Activated CD4-positive, alpha-beta T cell treated with anti-CD3 and anti-CD28 coated beads, Interleukin-2, amount 10 ng/mL, durations not matched to agents 7 days and 5 days (primary cell): ENCODE measurements at regions not wholly inside any gene's neighbourhood (a gene's known extent, or its start where the extent isn't known, plus 50 kb on each side); places are given as distances from the start of the nearest gene placed in this dataset.

ENCODE experiments used
- CTCF ChIA-PET: fragments of 350-600 bp; sonication (Branson Sonifier 250); formaldehyde crosslinking; loops from one replicate; lab custom pipeline; 2021; ENCODE audit warnings: antibody characterized with exemption; lab: Charles Lee
- POLR2A ChIA-PET: fragments of 350-600 bp; sonication (Branson Sonifier 250); formaldehyde crosslinking; loops from one replicate; lab custom pipeline; 2021; ENCODE audit warnings: antibody characterized with exemption; lab: Charles Lee
- DNase-seq: peaks from one replicate; pipeline ENCODE4 v3.0.0-alpha.2; 2020
- H3K27ac Mint-ChIP-seq: one replicate; pipeline ENCODE4 v1.8.0; 2021; ENCODE audit warnings: mild to moderate bottlenecking, moderate library complexity, mixed read lengths
- H3K27me3 Mint-ChIP-seq: one replicate; pipeline ENCODE4 v1.8.0; 2021; ENCODE audit warnings: mixed read lengths
- H3K36me3 Mint-ChIP-seq: one replicate; pipeline ENCODE4 v1.8.0; 2021; ENCODE audit warnings: low read depth, mixed read lengths
- H3K4me1 Mint-ChIP-seq: one replicate; pipeline ENCODE4 v1.8.0; 2021; ENCODE audit warnings: mixed read lengths
- H3K4me3 Mint-ChIP-seq: one replicate; pipeline ENCODE4 v1.8.0; 2021; ENCODE audit warnings: mild to moderate bottlenecking, moderate library complexity, mixed read lengths
- H3K9me3 Mint-ChIP-seq: one replicate; pipeline ENCODE4 v1.8.0; 2021; ENCODE audit warnings: mixed read lengths

DNA sequence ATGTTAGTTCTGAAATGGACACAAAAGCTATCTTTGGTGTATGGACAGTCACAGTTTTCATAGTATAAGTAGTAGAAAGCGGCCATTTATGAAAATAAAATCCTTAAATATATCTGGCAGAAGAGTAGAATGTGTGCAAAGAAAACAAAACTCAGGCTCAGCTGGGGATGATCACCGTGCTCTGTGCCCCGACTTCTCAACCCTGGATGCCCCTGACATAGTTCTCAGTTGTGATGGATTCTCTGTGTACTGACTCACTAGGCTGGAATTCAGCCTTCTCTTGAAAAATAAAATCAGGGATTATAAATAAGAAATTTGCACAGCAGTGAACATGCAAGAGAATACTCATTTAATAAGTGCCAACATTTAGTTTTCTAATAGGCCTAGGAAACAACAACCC, 925.1 kb upstream of the NR2F2 start:
- POLR2A ChIA-PET: no interaction called here
- Mint-ChIP-seq H3K9me3 (no peaks in the 10 kb centered on the region), H3K27me3 (no peaks in the 10 kb centered on the region), H3K4me1 (peaks cover 3% of the 10 kb centered on the region), H3K27ac (no peak overlapping the region), H3K4me3 (no peak overlapping the region), H3K36me3 (no peaks in the 10 kb centered on the region)
- CTCF ChIA-PET: no interaction called here
- DNase-seq: no peak

DNA sequence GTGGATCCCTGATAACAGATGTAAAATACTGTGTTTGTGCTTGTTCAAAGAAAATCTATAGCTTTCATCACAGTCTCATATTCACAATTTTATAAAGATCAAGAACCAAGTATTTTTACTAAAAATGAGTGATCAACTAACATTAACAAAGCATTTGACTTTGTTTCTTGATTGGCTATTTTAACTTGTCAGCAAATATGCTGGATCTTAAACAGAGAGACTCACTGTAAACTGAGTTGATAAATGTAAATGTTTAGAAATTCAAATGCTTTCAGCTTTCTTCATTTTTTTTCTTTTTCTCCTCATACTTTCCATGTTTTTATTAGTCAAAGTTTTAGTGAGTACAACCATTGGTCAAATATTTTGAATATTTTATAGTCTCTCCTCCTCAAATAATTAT, 923.0 kb upstream of the NR2F2 start:
- DNase-seq: no peak
- no peak overlapping the region for H3K27ac Mint-ChIP-seq
- no peaks in the 10 kb centered on the region for H3K9me3 Mint-ChIP-seq
- peaks cover 3% of the 10 kb centered on the region for H3K4me1 Mint-ChIP-seq
- ChIA-PET POLR2A (no interaction called here), CTCF (no interaction called here)
- H3K4me3 Mint-ChIP-seq: no peak overlapping the region
- H3K27me3 Mint-ChIP-seq: peaks cover 1% of the 10 kb centered on the region
- H3K36me3 Mint-ChIP-seq: no peaks in the 10 kb centered on the region

DNA sequence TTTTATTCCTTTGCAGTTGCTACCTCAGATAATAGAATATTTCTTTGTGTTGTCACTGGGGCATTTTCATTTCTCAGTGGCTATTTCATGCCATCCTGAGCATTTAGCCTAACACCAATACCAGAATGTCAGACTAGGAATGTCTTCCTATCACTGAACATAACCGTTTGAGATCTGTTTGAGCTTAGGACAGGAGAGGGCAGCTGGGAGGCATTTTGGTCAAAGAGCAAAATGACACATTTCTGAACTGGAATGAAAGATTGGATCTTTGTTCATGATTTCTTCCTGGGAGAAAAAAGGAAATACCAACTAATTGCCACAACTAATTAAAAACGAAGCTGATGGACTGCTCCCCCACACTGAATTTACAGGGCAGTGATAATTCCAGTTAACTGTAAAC, 921.3 kb upstream of the NR2F2 start:
- no peak overlapping the region for H3K27ac Mint-ChIP-seq
- peaks cover 4% of the 10 kb centered on the region for H3K27me3 Mint-ChIP-seq
- H3K4me1 Mint-ChIP-seq: peaks cover 3% of the 10 kb centered on the region
- no peaks in the 10 kb centered on the region for H3K9me3 Mint-ChIP-seq
- no peaks in the 10 kb centered on the region for H3K36me3 Mint-ChIP-seq
- POLR2A ChIA-PET: interaction anchor here (0.5 kb wide), 1 partner anchor 352 kb away, joined by 3 read pairs; no protein-coding TSS in a partner anchor
- CTCF ChIA-PET: no interaction called here
- H3K4me3 Mint-ChIP-seq: no peak overlapping the region
- no peak for DNase-seq

- H3K27me3 Mint-ChIP-seq: peaks cover 6% of the 10 kb centered on the region
- no peak overlapping the region for H3K4me3 Mint-ChIP-seq
- ChIA-PET POLR2A (no interaction called here), CTCF (no interaction called here)
- peaks cover 3% of the 10 kb centered on the region for H3K4me1 Mint-ChIP-seq
- no peak for DNase-seq
- H3K9me3 Mint-ChIP-seq: no peaks in the 10 kb centered on the region
- H3K27ac Mint-ChIP-seq: no peak overlapping the region
- H3K36me3 Mint-ChIP-seq: no peaks in the 10 kb centered on the region
These were observed 920.7 kb upstream of the NR2F2 start for GRCh38 chr15:95409626-95410310.

- ChIA-PET CTCF (no interaction called here), POLR2A (no interaction called here)
- H3K27ac Mint-ChIP-seq: no peak overlapping the region
- no peaks in the 10 kb centered on the region for H3K9me3 Mint-ChIP-seq
- no peak for DNase-seq
- H3K4me1 Mint-ChIP-seq: peaks cover 3% of the 10 kb centered on the region
- no peak overlapping the region for H3K4me3 Mint-ChIP-seq
- H3K27me3 Mint-ChIP-seq: peaks cover 7% of the 10 kb centered on the region
- no peaks in the 10 kb centered on the region for H3K36me3 Mint-ChIP-seq
These were observed 919.7 kb upstream of the NR2F2 start for GRCh38 chr15:95410757-95411156.

GRCh38 chr15:95416576-95416975, 913.9 kb upstream of the NR2F2 start:
- H3K36me3 Mint-ChIP-seq: no peaks in the 10 kb centered on the region
- peaks cover 1% of the 10 kb centered on the region for H3K9me3 Mint-ChIP-seq
- no peak overlapping the region for H3K4me3 Mint-ChIP-seq
- H3K27ac Mint-ChIP-seq: no peak overlapping the region
- POLR2A ChIA-PET: no interaction called here
- DNase-seq: no peak
- CTCF ChIA-PET: no interaction called here
- no peaks in the 10 kb centered on the region for H3K4me1 Mint-ChIP-seq
- peaks cover 8% of the 10 kb centered on the region for H3K27me3 Mint-ChIP-seq

DNA sequence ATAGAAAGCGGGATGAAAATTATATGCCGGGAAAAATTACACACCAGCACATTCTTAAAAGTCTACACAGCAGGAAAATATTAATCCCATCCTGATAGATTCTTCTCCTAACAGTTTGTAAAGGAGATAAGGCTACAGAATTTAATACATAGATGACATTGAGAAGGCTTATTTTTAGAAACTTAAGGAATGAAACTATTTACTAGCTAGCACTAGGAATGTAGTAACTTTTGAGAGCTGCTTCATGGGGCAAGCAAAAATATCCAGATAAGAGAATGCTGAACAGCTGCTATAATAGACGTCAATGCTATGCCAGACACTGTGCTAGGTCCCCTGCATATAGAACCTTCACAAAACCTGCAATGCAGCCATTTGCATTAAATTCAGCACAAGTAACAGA, 912.7 kb upstream of the NR2F2 start:
- CTCF ChIA-PET: no interaction called here
- no peak for DNase-seq
- Mint-ChIP-seq H3K36me3 (no peaks in the 10 kb centered on the region), H3K4me1 (no peaks in the 10 kb centered on the region), H3K27me3 (peaks cover 9% of the 10 kb centered on the region), H3K9me3 (peaks cover 8% of the 10 kb centered on the region), H3K27ac (no peak overlapping the region), H3K4me3 (no peak overlapping the region)
- POLR2A ChIA-PET: no interaction called here

GRCh38 chr15:95422255-95422654, 908.2 kb upstream of the NR2F2 start:
- Mint-ChIP-seq H3K4me3 (no peak overlapping the region), H3K36me3 (no peaks in the 10 kb centered on the region), H3K27me3 (peaks cover 7% of the 10 kb centered on the region), H3K4me1 (no peaks in the 10 kb centered on the region), H3K27ac (no peak overlapping the region), H3K9me3 (peaks cover 15% of the 10 kb centered on the region)
- POLR2A ChIA-PET: no interaction called here
- no peak for DNase-seq
- CTCF ChIA-PET: no interaction called here

DNA sequence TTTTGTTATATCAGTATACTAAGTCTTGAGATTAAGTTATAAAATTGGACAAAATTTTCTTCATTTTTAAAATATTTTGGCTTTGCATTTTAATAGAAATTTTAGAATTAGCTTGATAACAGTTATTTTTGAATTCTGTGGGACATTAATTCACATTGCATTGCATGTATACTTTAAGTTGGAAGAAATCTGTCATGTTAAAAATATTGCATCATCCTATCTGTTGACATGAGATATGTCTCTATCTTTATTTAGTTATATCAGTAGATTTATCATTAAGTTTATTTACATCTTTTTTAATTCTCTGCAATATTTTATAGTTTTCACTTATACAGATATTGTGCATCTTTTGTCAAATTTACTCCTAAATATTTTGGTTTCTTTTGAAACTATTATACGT, 904.6 kb upstream of the NR2F2 start:
- DNase-seq: no peak
- no peak overlapping the region for H3K27ac Mint-ChIP-seq
- POLR2A ChIA-PET: no interaction called here

GRCh38 chr15:95429345-95429744, 901.2 kb upstream of the NR2F2 start:
- H3K4me3 Mint-ChIP-seq: no peak overlapping the region
- no peaks in the 10 kb centered on the region for H3K4me1 Mint-ChIP-seq
- no peaks in the 10 kb centered on the region for H3K36me3 Mint-ChIP-seq
- no peak overlapping the region for H3K27ac Mint-ChIP-seq
- H3K27me3 Mint-ChIP-seq: peaks cover 4% of the 10 kb centered on the region
- no peak for DNase-seq
- ChIA-PET CTCF (no interaction called here), POLR2A (no interaction called here)
- H3K9me3 Mint-ChIP-seq: peaks cover 6% of the 10 kb centered on the region

More for the DNA sequence above, 904.6 kb upstream of the NR2F2 start:
- Mint-ChIP-seq H3K9me3 (peaks cover 17% of the 10 kb centered on the region), H3K4me1 (no peaks in the 10 kb centered on the region), H3K36me3 (no peaks in the 10 kb centered on the region), H3K27me3 (peaks cover 4% of the 10 kb centered on the region), H3K4me3 (no peak overlapping the region)
- CTCF ChIA-PET: no interaction called here

DNA sequence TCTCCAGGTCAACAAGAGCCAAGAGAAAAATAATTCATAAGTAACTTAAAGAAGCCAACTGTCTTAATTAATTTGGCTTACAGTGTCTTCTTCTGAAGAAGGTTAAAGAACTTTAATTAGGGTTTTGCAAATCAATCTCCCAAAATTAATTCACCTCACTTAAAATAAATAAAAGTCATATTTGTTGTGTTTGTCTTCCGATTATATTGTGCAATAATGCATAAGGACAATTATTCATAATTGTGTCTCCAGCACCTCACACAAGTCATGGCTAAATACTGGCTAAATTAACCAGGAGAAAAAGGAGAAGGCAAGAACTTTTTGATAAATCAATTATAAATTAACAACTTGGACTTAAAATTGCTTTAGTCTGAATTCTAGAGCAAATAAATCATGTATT, 899.0 kb upstream of the NR2F2 start:
- H3K27ac Mint-ChIP-seq: no peak overlapping the region
- ChIA-PET CTCF (no interaction called here), POLR2A (no interaction called here)
- peaks cover 5% of the 10 kb centered on the region for H3K9me3 Mint-ChIP-seq
- no peaks in the 10 kb centered on the region for H3K36me3 Mint-ChIP-seq
- H3K27me3 Mint-ChIP-seq: peaks cover 4% of the 10 kb centered on the region
- no peak for DNase-seq
- H3K4me3 Mint-ChIP-seq: no peak overlapping the region
- H3K4me1 Mint-ChIP-seq: no peaks in the 10 kb centered on the region

- no peak overlapping the region for H3K4me3 Mint-ChIP-seq
- ChIA-PET CTCF (no interaction called here), POLR2A (no interaction called here)
- H3K27ac Mint-ChIP-seq: no peak overlapping the region
- no peaks in the 10 kb centered on the region for H3K4me1 Mint-ChIP-seq
- peaks cover 6% of the 10 kb centered on the region for H3K27me3 Mint-ChIP-seq
- no peaks in the 10 kb centered on the region for H3K36me3 Mint-ChIP-seq
- DNase-seq: no peak
- H3K9me3 Mint-ChIP-seq: no peaks in the 10 kb centered on the region
These were observed 897.6 kb upstream of the NR2F2 start for GRCh38 chr15:95432878-95433405.

DNA sequence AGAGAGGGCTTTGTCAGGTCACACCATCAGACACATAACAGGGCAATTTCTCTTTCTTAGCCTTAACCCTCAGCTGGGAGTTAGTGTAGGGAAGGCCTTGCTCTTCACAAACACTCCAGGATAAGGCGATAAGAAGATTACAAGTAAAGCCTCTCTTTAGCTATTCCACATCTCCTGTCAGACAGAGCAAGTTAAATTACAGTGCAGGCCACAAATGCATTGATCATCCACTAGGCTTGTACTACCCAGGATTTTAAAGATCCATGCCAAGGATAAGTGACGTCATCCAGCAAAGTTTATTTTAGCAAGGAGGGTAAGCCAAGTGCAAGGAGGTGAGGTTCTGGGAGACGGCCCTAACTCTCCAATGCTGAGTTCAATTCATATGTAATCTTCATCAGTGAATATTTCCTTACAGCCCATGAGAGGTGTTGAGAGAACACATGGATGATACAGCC, 890.6 kb upstream of the NR2F2 start:
- no peak overlapping the region for H3K27ac Mint-ChIP-seq
- H3K4me3 Mint-ChIP-seq: no peak overlapping the region
- peaks cover 2% of the 10 kb centered on the region for H3K9me3 Mint-ChIP-seq
- no peak for DNase-seq
- CTCF ChIA-PET: interaction anchor here (0.8 kb wide), 1 partner anchor 9 kb away, joined by 3 read pairs; no protein-coding TSS in a partner anchor
- H3K27me3 Mint-ChIP-seq: peaks cover 7% of the 10 kb centered on the region
- H3K36me3 Mint-ChIP-seq: peaks cover 4% of the 10 kb centered on the region
- peaks cover 2% of the 10 kb centered on the region for H3K4me1 Mint-ChIP-seq
- POLR2A ChIA-PET: no interaction called here

DNA sequence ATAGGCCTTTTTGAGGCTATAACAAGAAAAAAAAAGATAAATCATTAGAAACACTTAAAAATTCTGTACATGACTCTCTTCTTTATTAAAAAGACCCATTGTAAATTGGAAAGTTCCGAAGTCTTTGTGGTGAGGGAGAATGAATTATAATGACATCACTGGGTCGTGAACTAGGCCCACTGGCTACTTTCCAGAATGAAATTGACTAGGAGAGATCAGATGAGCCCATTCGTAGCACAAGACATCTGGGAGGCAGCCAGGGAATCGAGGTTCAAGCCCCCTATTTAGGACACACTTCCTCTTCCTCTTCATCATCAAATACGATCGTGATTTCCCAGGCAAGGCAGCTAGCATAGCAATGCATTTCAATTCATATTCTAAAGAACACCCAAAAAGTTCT, 889.8 kb upstream of the NR2F2 start:
- Mint-ChIP-seq H3K4me3 (no peak overlapping the region), H3K9me3 (peaks cover 5% of the 10 kb centered on the region), H3K4me1 (peaks cover 9% of the 10 kb centered on the region), H3K27ac (no peak overlapping the region), H3K36me3 (peaks cover 4% of the 10 kb centered on the region), H3K27me3 (peaks cover 7% of the 10 kb centered on the region)
- DNase-seq: no peak
- POLR2A ChIA-PET: no interaction called here
- CTCF ChIA-PET: interaction anchor here (0.5 kb wide), 1 partner anchor 64 kb away, joined by 6 read pairs; no protein-coding TSS in a partner anchor
